Cardiac muscle cell (in vitro differentiated cells and primary cell): ENCODE measurements at regions not wholly inside any gene's neighbourhood (a gene's known extent, or its start where the extent isn't known, plus 50 kb on each side); places are given as distances from the start of the nearest gene placed in this dataset.

Experiments
- DNase-seq, 2 donors: peaks; one replicate each; pipeline versions ENCODE4 v3.0.0 to v3.0.0-alpha.2; 2010 to 2017; ENCODE audit warnings: low read depth in 1 of 2, low spot score in 1 of 2
- H3K27ac ChIP-seq: fragments of 200-600 bp; sonication (generic); 2 replicates; pipeline ENCODE4 v1.5.1; 2016
- H3K27me3 ChIP-seq: fragments of 200-600 bp; sonication (generic); 2 replicates; pipeline ENCODE4 v1.6.0; 2016; ENCODE audit warnings: control low read depth
- H3K36me3 ChIP-seq: fragments of 200-600 bp; sonication (generic); 2 replicates; pipeline ENCODE4 v1.5.1; 2016; ENCODE audit warnings: control low read depth
- H3K4me1 ChIP-seq: fragments of 200-600 bp; sonication (generic); 2 replicates; pipeline ENCODE4 v1.8.1; 2017; ENCODE audit warnings: low read depth, mild to moderate bottlenecking, mixed run types
- H3K4me3 ChIP-seq: fragments of 200-600 bp; sonication (generic); 2 replicates; pipeline ENCODE4 v1.5.1; 2016; ENCODE audit warnings: mild to moderate bottlenecking
- H3K9me3 ChIP-seq: fragments of 200-600 bp; sonication (generic); 2 replicates; pipeline ENCODE4 v1.5.1; 2017; ENCODE audit warnings: low read depth, mild to moderate bottlenecking, control low read depth
- CTCF ChIP-seq: IDR thresholded peaks from 2 replicates; pipeline ENCODE4 v1.5.1; 2012; ENCODE audit warnings: low read depth, mild to moderate bottlenecking, low read length

GRCh38 chr5:4011943-4012342 lies 416.3 kb downstream of the IRX1 start:
- H3K4me1 ChIP-seq = no peaks in the 10 kb centered on the region
- H3K4me3 ChIP-seq = no peak overlapping the region

GRCh38 chr5:4013106-4013898 lies 417.7 kb downstream of the IRX1 start:
- Histone ChIP-seq H3K4me1 (no peaks in the 10 kb centered on the region), H3K4me3 (no peak overlapping the region), H3K27ac (no peak overlapping the region), H3K27me3 (no peaks in the 10 kb centered on the region), H3K9me3 (no peaks in the 10 kb centered on the region), H3K36me3 (no peaks in the 10 kb centered on the region)
- DNase-seq = no peak
- TF ChIP-seq CTCF = no peak

More at GRCh38 chr5:4011943-4012342, 416.3 kb downstream of the IRX1 start:
- Histone ChIP-seq H3K27ac (no peak overlapping the region), H3K27me3 (no peaks in the 10 kb centered on the region), H3K9me3 (no peaks in the 10 kb centered on the region), H3K36me3 (no peaks in the 10 kb centered on the region)
- no peak for DNase-seq
- TF ChIP-seq CTCF = no peak

DNA sequence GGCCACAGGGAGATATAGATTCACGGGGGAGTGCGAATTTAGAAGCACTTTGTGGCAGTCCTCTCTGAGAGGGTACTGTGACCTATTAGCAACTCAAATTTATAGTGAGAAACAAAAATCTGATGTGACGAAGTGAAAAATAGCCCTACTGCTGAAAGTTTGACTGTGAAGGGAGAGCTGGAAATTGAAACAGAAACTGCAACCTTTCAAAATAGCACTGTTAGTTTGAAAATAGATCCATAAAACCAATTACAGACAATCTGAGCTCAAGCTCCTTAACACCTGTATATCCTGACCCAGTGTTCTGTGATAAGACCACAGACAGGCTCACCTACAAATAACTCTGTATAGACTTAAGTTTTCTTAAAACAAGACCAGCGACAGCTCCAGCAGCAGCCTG lies 420.1 kb downstream of the IRX1 start:
- Histone ChIP-seq H3K36me3 (no peaks in the 10 kb centered on the region), H3K4me3 (no peak overlapping the region), H3K4me1 (no peaks in the 10 kb centered on the region), H3K27me3 (no peaks in the 10 kb centered on the region), H3K9me3 (no peaks in the 10 kb centered on the region), H3K27ac (no peak overlapping the region)
- no peak for TF ChIP-seq CTCF
- DNase-seq = no peak

- no peaks in the 10 kb centered on the region for H3K36me3 ChIP-seq
- no peaks in the 10 kb centered on the region for H3K27me3 ChIP-seq
- no peaks in the 10 kb centered on the region for H3K4me1 ChIP-seq
- TF ChIP-seq CTCF = no peak
- DNase-seq = no peak
- no peak overlapping the region for H3K27ac ChIP-seq
- no peaks in the 10 kb centered on the region for H3K9me3 ChIP-seq
- no peak overlapping the region for H3K4me3 ChIP-seq
These were observed 421.6 kb downstream of the IRX1 start for GRCh38 chr5:4017076-4017803.

GRCh38 chr5:4018007-4018406 lies 422.4 kb downstream of the IRX1 start:
- no peaks in the 10 kb centered on the region for H3K27me3 ChIP-seq
- no peak for DNase-seq
- no peaks in the 10 kb centered on the region for H3K9me3 ChIP-seq

More at GRCh38 chr5:4018007-4018406, 422.4 kb downstream of the IRX1 start:
- Histone ChIP-seq H3K4me3 (no peak overlapping the region), H3K27ac (no peak overlapping the region), H3K4me1 (no peaks in the 10 kb centered on the region), H3K36me3 (no peaks in the 10 kb centered on the region)
- no peak for TF ChIP-seq CTCF
